HepG2 (cell line): ENCODE measurements at regions not wholly inside any gene's neighbourhood (a gene's known extent, or its start where the extent isn't known, plus 50 kb on each side); places are given as distances from the start of the nearest gene placed in this dataset.

Source experiments
- ARNT2 ChIP-seq: sonication (generic); formaldehyde crosslinking; IDR thresholded peaks from 2 replicates; pipeline ENCODE4 v1.8.0; 2022; ENCODE audit warnings: mild to moderate bottlenecking, low read depth, missing genetic modification reagents, moderate library complexity
- ATM ChIP-seq: fragments of 450-650 bp; IDR thresholded peaks from 2 replicates; pipeline ENCODE4 v1.7.1; 2017; ENCODE audit warnings: mild to moderate bottlenecking, borderline replicate concordance
- BORCS8-MEF2B ChIP-seq: sonication (generic); formaldehyde crosslinking; IDR thresholded peaks from 2 replicates; pipeline ENCODE4 v1.8.0; 2022; ENCODE audit warnings: mild to moderate bottlenecking, missing genetic modification reagents
- BRF2 ChIP-seq: sonication (generic); formaldehyde crosslinking; IDR thresholded peaks from 2 replicates; pipeline ENCODE4 v1.8.1; 2022; ENCODE audit warnings: mild to moderate bottlenecking, missing genetic modification reagents
- CBX2 ChIP-seq, 2 experiments: fragments of 200-600 bp in 1 of 2; sonication (generic); formaldehyde crosslinking in 1 of 2; IDR thresholded peaks; 2 replicates each; pipeline versions ENCODE4 v1.7.0 to v1.8.1; 2018 to 2022; ENCODE audit warnings: low read depth in 2 of 2, low read length in 1 of 2, mild to moderate bottlenecking in 1 of 2, missing genetic modification reagents in 1 of 2
- FOXA1 ChIP-seq, 2 experiments: fragments of 450-650 bp in 1 of 2; sonication (generic) in 1 of 2; formaldehyde crosslinking in 1 of 2; IDR thresholded peaks; 2 replicates each; pipeline versions ENCODE4 v1.4.0 to v1.6.1; 2016 to 2020; ENCODE audit warnings: missing genetic modification reagents in 1 of 2
- FUBP1 ChIP-seq: sonication (generic); formaldehyde crosslinking; IDR thresholded peaks from 2 replicates; pipeline ENCODE4 v1.5.1; 2020; ENCODE audit warnings: missing genetic modification reagents, mild to moderate bottlenecking, borderline replicate concordance
- HINFP ChIP-seq: sonication (generic); formaldehyde crosslinking; IDR thresholded peaks from 2 replicates; pipeline ENCODE4 v1.4.0; 2020; ENCODE audit warnings: low read depth, mild to moderate bottlenecking, missing genetic modification reagents
- HNRNPH1 ChIP-seq: fragments of 200-400 bp; formaldehyde crosslinking; optimal IDR thresholded peaks from 2 replicates; pipeline ENCODE3; 2017; ENCODE audit warnings: mild to moderate bottlenecking, low read depth, low read length
- HOXA5 ChIP-seq: sonication (generic); formaldehyde crosslinking; IDR thresholded peaks from 2 replicates; pipeline ENCODE4 v1.4.0; 2020; ENCODE audit warnings: missing genetic modification reagents
- KAT7 ChIP-seq: IDR thresholded peaks from 2 replicates; pipeline ENCODE4 v1.6.1; 2018; ENCODE audit warnings: borderline replicate concordance, missing compliant biosample characterization
- MBD4 ChIP-seq: IDR thresholded peaks from 2 replicates; pipeline ENCODE4 v1.6.1; 2012; ENCODE audit warnings: low read length, inconsistent platforms, borderline replicate concordance
- MIER2 ChIP-seq: IDR thresholded peaks from 2 replicates; pipeline ENCODE4 v1.6.1; 2016; ENCODE audit warnings: missing biosample characterization, missing genetic modification reagents
- MNT ChIP-seq: fragments of 450-650 bp; IDR thresholded peaks from 2 replicates; pipeline ENCODE4 v1.6.1; 2016
- MTA3 ChIP-seq: sonication (generic); formaldehyde crosslinking; IDR thresholded peaks from 2 replicates; pipeline ENCODE4 v1.4.0; 2020; ENCODE audit warnings: missing genetic modification reagents
- PCBP2 ChIP-seq: fragments of 200-400 bp; formaldehyde crosslinking; optimal IDR thresholded peaks from 2 replicates; pipeline ENCODE3; 2018; ENCODE audit warnings: low read length, low read depth; ENCODE audit not compliant: poor library complexity, severe bottlenecking
- PITX1 ChIP-seq: sonication (generic); formaldehyde crosslinking; IDR thresholded peaks from 2 replicates; pipeline ENCODE4 v1.5.1; 2020; ENCODE audit warnings: mild to moderate bottlenecking, missing genetic modification reagents
- PLRG1 ChIP-seq: fragments of 450-650 bp; conservative IDR thresholded peaks from 2 replicates; pipeline ENCODE4 v1.6.1; 2016
- SPEN ChIP-seq: sonication (generic); formaldehyde crosslinking; IDR thresholded peaks from 2 replicates; pipeline ENCODE4 v1.5.1; 2020; ENCODE audit warnings: low read depth, mild to moderate bottlenecking, missing genetic modification reagents
- SRF ChIP-seq: IDR thresholded peaks from 2 replicates; pipeline ENCODE4 v1.6.1; 2011; ENCODE audit warnings: mild to moderate bottlenecking, low read depth, low read length, moderate library complexity
- YEATS4 ChIP-seq: sonication (generic); formaldehyde crosslinking; IDR thresholded peaks from 2 replicates; pipeline ENCODE4 v1.4.0; 2020; ENCODE audit warnings: missing genetic modification reagents, borderline replicate concordance
- ZNF557 ChIP-seq: sonication (generic); formaldehyde crosslinking; IDR thresholded peaks from 2 replicates; pipeline ENCODE4 v1.4.0; 2020; ENCODE audit warnings: missing genetic modification reagents
- ZNF572 ChIP-seq: sonication (generic); formaldehyde crosslinking; IDR thresholded peaks from 2 replicates; pipeline ENCODE4 v1.5.1; 2020; ENCODE audit warnings: mild to moderate bottlenecking, missing genetic modification reagents
- ZNF883 ChIP-seq: sonication (generic); formaldehyde crosslinking; IDR thresholded peaks from 2 replicates; pipeline ENCODE4 v1.5.1; 2020; ENCODE audit warnings: mild to moderate bottlenecking, missing genetic modification reagents; ENCODE audit errors: not compliant biosample characterization
- ZSCAN22 ChIP-seq: sonication (generic); formaldehyde crosslinking; IDR thresholded peaks from 2 replicates; pipeline ENCODE4 v1.4.0; 2020; ENCODE audit warnings: mild to moderate bottlenecking, missing genetic modification reagents

GRCh38 chr16:86909359-86910160 is 331.2 kb downstream of the FOXL1 start (continued):
- TF ChIP-seq FUBP1 (CRISPR knock-in tag) (no peak), PITX1 (CRISPR knock-in tag) (no peak), SRF (no peak), ZNF883 (CRISPR knock-in tag) (no peak), BORCS8-MEF2B (CRISPR knock-in tag) (no peak), HOXA5 (CRISPR knock-in tag) (no peak), HNRNPH1 (no peak), HINFP (CRISPR knock-in tag) (no peak), ARNT2 (CRISPR knock-in tag) (no peak), SPEN (no peak), KAT7 (CRISPR knock-in tag) (no peak), BRF2 (CRISPR knock-in tag) (no peak), YEATS4 (CRISPR knock-in tag) (no peak), ZNF572 (no peak), MTA3 (no peak), ZSCAN22 (no peak), ATM (0 out of 2 replicates have a peak, but pooled peaks have one; percentile 66), PLRG1 (0 out of 2 replicates have a peak, but pooled peaks have one; percentile 52), MIER2 (CRISPR knock-in tag) (no peak), CBX2 (IDR thresholded peaks at IDR 0.05; ENCODE audit: low read depth, low read length) (no peak), CBX2 (CRISPR knock-in tag; IDR thresholded peaks at IDR 0.05; ENCODE audit: low read depth) (no peak), FOXA1 (IDR thresholded peaks at IDR 0.05) (peak; percentile 59), FOXA1 (CRISPR knock-in tag; IDR thresholded peaks at IDR 0.05) (no peak), MBD4 (no peak), ZNF557 (CRISPR knock-in tag) (no peak), PCBP2 (no peak), MNT (0 out of 2 replicates have a peak, but pooled peaks have one; percentile 3)
